Posterior vena cava (tissue), 2 donors: ENCODE measurements at regions not wholly inside any gene's neighbourhood (a gene's known extent, or its start where the extent isn't known, plus 50 kb on each side); places are given as distances from the start of the nearest gene placed in this dataset.

Experiments
- DNase-seq: peaks from one replicate; pipeline ENCODE4 v3.0.0-alpha.2; 2020; ENCODE audit warnings: low spot score
- intact Hi-C, 2 donors: fragments of 100-400 bp; cut with DNase I; formaldehyde crosslinking; loops; one replicate each; pipeline versions ENCODE4 v1.14.1 to v1.14.2; 2022 to 2023
- donor health status: DM: yes; HTN: yes; CAD: no.
- donor health status: DM: yes; HTN: yes; CAD: no.

DNA sequence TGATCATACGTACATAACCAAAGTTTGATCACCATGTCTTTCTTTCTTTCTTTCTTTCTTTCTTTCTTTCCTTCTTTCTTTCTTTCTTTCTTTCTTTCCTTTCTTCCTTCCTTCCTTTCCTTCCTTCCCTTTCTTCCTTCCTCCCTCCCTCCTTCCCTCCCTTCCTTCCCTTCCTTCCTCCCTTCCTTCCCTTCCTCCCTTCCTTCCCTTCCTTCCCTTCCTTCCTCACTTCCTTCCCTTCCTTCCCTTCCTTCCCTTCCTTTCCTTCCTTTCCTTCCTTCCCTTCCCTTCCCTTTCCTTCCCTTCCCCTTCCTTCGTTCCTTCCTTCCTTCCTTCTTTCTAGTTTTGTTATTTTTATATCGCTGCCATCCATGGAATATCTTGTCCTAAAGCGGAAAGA lies 406.7 kb upstream of the DDX18 start:
- DNase-seq = no peak
- intact Hi-C loops = no loop called here

GRCh38 chr2:117409443-117409842 lies 405.0 kb upstream of the DDX18 start:
- no peak for DNase-seq
- intact Hi-C loops = no loop called here

DNA sequence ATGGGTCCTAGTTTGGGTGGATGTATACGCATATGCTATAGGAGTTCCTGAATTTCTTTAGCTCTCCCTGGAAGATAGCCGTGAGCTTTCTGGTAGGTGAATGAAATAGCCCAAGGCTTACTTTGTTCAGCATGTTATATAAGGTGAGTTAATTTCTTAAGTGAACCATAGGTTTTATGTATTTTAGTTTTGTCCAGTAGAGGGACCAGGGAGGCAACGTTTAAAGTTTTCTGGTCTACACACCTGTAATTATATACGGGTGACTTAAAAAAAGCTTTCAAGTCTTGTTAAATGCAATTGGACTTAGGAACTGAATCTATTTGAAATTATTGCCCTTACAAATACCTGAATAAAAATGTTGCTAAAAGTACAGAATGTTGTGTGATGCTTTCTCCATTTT lies 402.5 kb upstream of the DDX18 start:
- intact Hi-C loops = no loop called here

DNA sequence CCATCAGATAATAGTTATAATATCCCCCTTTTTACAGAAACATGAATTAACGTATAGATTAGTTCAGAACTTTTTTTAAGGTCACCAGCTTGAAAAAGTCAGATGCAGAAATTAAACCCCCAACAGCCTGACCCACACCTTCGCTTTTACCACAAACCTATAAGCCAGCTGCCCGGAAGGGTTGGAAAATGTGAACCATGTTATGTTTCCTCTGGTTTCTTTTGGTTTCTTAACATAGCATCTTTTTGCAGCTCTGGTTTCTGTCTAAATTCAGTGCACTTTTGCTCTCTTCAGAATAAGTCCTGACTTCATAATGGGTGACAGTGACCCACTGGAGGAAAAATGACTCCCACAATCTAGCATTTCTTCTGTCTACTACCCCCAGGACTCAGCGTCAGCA lies 381.7 kb upstream of the DDX18 start:
- no peak for DNase-seq
- intact Hi-C loops = no loop called here

More for the DNA sequence above, 402.5 kb upstream of the DDX18 start:
- DNase-seq = no peak

DNA sequence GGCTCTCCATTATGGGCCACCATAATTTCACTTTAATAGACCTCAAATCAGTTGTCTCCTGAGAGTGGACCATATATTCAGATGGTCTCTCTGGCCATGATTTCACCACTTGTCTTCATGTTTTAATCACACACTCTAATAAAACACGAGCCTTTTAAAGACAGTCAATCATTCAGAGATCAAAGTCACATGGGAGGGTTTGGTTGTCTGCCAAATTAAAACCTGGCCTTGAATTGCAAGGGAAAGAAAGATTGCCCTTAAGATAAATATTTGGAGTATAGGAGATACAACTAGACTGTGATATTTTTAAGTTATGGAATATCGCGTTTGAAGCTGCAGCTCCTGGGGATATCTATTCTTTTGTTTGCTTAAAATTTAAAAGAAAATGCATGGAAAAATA lies 377.8 kb upstream of the DDX18 start:
- intact Hi-C loops = no loop called here

GRCh38 chr2:117470311-117471095 lies 344.0 kb upstream of the DDX18 start:
- intact Hi-C loops = no loop called here

More for the DNA sequence above, 377.8 kb upstream of the DDX18 start:
- DNase-seq = no peak

DNA sequence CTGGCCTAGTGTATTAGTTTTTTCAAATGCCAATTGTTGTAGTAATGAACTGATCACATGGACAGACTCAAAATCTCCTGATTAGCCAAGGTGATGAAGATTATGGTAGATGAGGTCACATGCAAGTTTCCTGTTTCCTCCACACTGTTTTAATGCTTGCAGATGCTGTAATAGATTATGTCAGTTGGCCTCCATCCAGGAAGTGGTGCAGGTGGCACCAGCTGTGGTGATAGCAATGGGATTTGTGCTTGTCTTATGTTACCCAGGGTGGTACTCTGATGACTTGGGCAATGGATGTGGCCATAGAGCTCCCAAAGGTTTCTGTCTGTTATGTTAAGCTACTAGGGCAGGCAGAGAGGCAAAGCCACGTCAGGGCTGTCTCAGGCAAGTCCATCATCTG lies 332.9 kb upstream of the DDX18 start:
- intact Hi-C loops = no loop called here
- DNase-seq = no peak

More at GRCh38 chr2:117470311-117471095, 344.0 kb upstream of the DDX18 start:
- DNase-seq = no peak

DNA sequence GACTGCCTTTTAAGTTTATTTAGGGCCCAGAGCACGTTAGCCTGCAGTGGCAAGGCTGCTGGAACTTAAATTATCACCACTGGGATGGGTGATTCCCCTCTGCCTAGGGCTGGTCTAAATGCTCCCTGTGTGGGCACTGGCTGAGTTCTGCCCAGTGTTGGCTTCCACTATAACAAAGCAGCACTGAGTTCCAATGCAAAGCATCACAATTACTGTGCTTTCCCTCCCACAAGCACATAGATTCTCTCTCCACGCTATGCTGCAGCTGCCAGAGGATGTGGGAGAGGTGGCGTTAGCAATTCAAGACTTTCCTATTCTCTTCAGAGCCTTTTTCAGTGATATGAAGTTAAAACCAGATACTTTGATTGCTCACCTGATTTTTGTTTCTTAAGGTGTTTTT lies 328.9 kb upstream of the DDX18 start:
- DNase-seq = no peak
- intact Hi-C loops = no loop called here

- intact Hi-C loops = no loop called here
- no peak for DNase-seq
Observed at GRCh38 chr2:117486081-117486480, 328.4 kb upstream of the DDX18 start.

- intact Hi-C loops = no loop called here
- no peak for DNase-seq
Observed at GRCh38 chr2:117492209-117492851, 322.2 kb upstream of the DDX18 start.

DNA sequence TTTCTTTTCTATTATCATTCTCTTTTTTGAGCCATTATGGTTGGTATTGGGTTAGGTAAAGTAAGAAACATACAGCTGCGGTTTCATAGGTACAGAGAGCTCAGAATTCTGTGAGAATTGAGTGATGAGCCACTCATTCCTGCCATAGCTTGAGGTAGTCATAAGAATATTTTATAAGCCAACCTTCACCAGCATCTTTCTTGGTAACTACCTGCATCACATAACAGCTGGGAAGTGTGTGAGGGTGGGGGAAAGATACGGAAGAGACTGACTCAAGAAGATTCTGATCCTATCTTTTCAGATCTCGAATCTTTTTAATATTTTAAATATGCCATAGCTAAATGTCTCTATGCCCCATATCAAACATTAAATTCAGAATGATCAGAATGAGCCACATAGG lies 313.8 kb upstream of the DDX18 start:
- no peak for DNase-seq
- intact Hi-C loops = no loop called here

- intact Hi-C loops = no loop called here
- no peak for DNase-seq
Observed at GRCh38 chr2:117502121-117502520, 312.4 kb upstream of the DDX18 start.

- DNase-seq = no peak
- intact Hi-C loops = no loop called here
Observed at GRCh38 chr2:117512307-117512706, 302.2 kb upstream of the DDX18 start.

GRCh38 chr2:117514371-117514770 lies 300.1 kb upstream of the DDX18 start:
- DNase-seq = no peak
- intact Hi-C loops = no loop called here

GRCh38 chr2:117519238-117519637 lies 295.3 kb upstream of the DDX18 start:
- intact Hi-C loops = no loop called here
- DNase-seq = no peak

GRCh38 chr2:117519721-117520120 lies 294.8 kb upstream of the DDX18 start:
- intact Hi-C loops = no loop called here

GRCh38 chr2:117523267-117523666 lies 291.2 kb upstream of the DDX18 start:
- DNase-seq = no peak
- intact Hi-C loops = no loop called here

More at GRCh38 chr2:117519721-117520120, 294.8 kb upstream of the DDX18 start:
- no peak for DNase-seq

GRCh38 chr2:117523711-117524238 lies 290.7 kb upstream of the DDX18 start:
- no peak for DNase-seq
- intact Hi-C loops = no loop called here

DNA sequence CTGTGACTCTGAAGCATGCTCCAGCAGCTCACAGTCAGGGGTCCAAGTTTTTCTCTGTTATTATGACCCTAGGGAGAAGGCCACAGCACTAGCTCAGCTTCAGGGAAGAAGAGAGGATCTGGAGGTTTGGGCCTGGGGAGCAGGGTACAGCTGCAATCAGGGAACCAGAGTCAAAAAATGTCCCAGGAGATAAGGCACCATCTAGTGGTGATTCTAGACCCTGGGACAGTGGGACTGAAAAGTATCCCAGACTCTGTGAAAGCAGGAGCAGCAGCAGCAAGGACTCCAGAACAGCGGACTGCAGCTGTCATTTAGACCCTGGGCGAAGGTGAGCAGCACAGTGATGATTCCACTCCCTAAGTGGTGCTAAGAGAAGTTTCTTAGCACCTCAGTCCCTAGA lies 278.4 kb upstream of the DDX18 start:
- intact Hi-C loops = no loop called here
- DNase-seq = no peak

DNA sequence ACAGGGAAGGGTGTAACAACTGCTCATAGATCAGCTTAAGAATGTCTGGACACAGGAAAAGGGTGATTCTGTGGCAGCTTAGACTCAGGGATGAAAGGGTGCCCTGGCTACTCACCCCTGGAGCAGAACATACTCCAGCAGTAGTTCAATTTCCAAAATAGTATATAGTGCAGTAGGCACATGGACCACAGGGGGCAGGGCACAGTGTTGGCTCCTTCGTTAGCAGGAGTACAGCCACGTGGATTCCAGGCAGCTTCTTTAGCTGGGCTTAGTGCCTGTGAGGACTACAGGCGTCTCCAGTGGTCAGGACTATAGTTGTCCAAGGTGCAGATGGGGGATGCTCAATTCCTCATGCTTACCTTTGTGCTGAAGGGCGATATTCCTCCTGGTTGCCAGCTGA lies 277.5 kb upstream of the DDX18 start:
- no peak for DNase-seq
- intact Hi-C loops = no loop called here

DNA sequence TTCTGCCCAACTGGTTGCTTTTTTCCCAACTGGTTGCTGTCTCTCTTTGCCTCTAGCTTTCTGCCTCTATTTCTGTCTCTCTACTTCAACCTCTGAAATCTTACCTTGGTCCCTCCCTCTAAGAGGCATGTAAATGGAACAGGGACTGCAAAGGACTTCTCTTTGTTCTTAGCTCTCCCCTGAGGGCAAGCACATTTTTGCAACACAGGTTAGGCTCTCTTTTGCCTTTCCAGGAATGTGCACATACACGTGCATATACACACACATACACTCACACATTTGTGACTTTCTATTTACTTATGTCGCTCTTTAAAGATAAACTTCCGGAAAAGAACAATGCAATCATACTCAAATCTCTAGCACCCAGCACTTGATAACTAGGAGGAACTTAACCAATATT lies 262.6 kb upstream of the DDX18 start:
- intact Hi-C loops = no loop called here
- no peak for DNase-seq
